OCI-LY7 (cell line): ENCODE measurements at regions not wholly inside any gene's neighbourhood (a gene's known extent, or its start where the extent isn't known, plus 50 kb on each side); places are given as distances from the start of the nearest gene placed in this dataset.

Source experiments
- BruUV-seq: library from RNA; stranded (reverse); fragments of 400-500 nt; replicated peaks from 2 replicates; lab custom pipeline; 2021; lab: Mats Ljungman, UMichigan
- CTCF ChIA-PET: fragments of 300-600 bp; sonication (Branson Sonifier 250); formaldehyde crosslinking; loops from one replicate; lab custom pipeline; 2022; ENCODE audit warnings: antibody characterized with exemption; ENCODE audit not compliant: unreplicated experiment; lab: Charles Lee
- POLR2A ChIA-PET: fragments of 300-600 bp; sonication (Branson Sonifier 250); formaldehyde crosslinking; loops from one replicate; lab custom pipeline; 2022; ENCODE audit warnings: antibody characterized with exemption; lab: Charles Lee
- DNase-seq: peaks from one replicate; pipeline ENCODE4 v3.0.0-alpha.2; 2015; ENCODE audit warnings: low spot score
- H2AFZ ChIP-seq: fragments of 200-600 bp; sonication (generic), shearing (Covaris generic); 2 replicates; pipeline ENCODE4 v1.6.1; 2014; ENCODE audit warnings: mild to moderate bottlenecking, antibody characterized with exemption, low read length, moderate library complexity
- H3K27ac ChIP-seq: fragments of 200-600 bp; sonication (generic); 2 replicates; pipeline ENCODE4 v1.5.1; 2014; ENCODE audit warnings: mixed run types, low read depth, mild to moderate bottlenecking, moderate library complexity, low read length, inconsistent platforms; ENCODE audit not compliant: poor library complexity, severe bottlenecking
- H3K36me3 ChIP-seq: fragments of 200-600 bp; sonication (generic); 2 replicates; pipeline ENCODE4 v1.6.1; 2014; ENCODE audit warnings: mild to moderate bottlenecking, antibody characterized with exemption, low read length, moderate library complexity, mixed read lengths; ENCODE audit not compliant: insufficient read depth
- H3K4me1 ChIP-seq: fragments of 200-600 bp; sonication (generic); 2 replicates; pipeline ENCODE4 v1.5.1; 2014; ENCODE audit warnings: mild to moderate bottlenecking, low read length; ENCODE audit not compliant: insufficient read depth, poor library complexity, severe bottlenecking
- H3K4me2 ChIP-seq: fragments of 200-600 bp; sonication (generic); 2 replicates; pipeline ENCODE4 v1.6.1; 2014; ENCODE audit warnings: mild to moderate bottlenecking, low read length
- H3K4me3 ChIP-seq: fragments of 200-600 bp; sonication (generic); 2 replicates; pipeline ENCODE4 v1.5.1; 2014; ENCODE audit warnings: mild to moderate bottlenecking, low read depth, low read length; ENCODE audit not compliant: poor library complexity, severe bottlenecking
- H3K79me2 ChIP-seq: fragments of 200-600 bp; sonication (generic); 2 replicates; pipeline ENCODE4 v1.6.1; 2016; ENCODE audit warnings: low read depth, mild to moderate bottlenecking, low read length, moderate library complexity, mixed read lengths; ENCODE audit not compliant: insufficient read depth
- H3K9me2 ChIP-seq: fragments of 200-600 bp; sonication (generic); 2 replicates; pipeline ENCODE4 v1.6.1; 2016; ENCODE audit warnings: mild to moderate bottlenecking, low read length, mixed read lengths; ENCODE audit not compliant: insufficient read depth
- H3K9me3 ChIP-seq: fragments of 200-600 bp; sonication (generic); 2 replicates; pipeline ENCODE4 v1.6.1; 2014; ENCODE audit warnings: mild to moderate bottlenecking, mixed run types, low read length, mixed read lengths
- H4K20me1 ChIP-seq: fragments of 200-600 bp; sonication (generic); 2 replicates; pipeline ENCODE4 v1.6.1; 2014; ENCODE audit warnings: mild to moderate bottlenecking, antibody characterized with exemption, low read length, moderate library complexity, mixed read lengths; ENCODE audit not compliant: insufficient read depth
- EZH2phosphoT487 ChIP-seq: fragments of 200-600 bp; sonication (generic); IDR thresholded peaks from 2 replicates; pipeline ENCODE4 v1.6.1; 2018; ENCODE audit warnings: low read depth, borderline replicate concordance, mild to moderate bottlenecking, mixed run types, antibody characterized with exemption, low read length, moderate library complexity, mixed read lengths
- intact Hi-C: fragments of 100-400 bp; cut with micrococcal nuclease; formaldehyde crosslinking; loops from one replicate; pipeline ENCODE4 v1.10.0; 2022; ENCODE audit not compliant: unreplicated experiment
- TF ChIP-seq, protein P1 (sequence below): fragments of 200-600 bp; sonication (generic); conservative IDR thresholded peaks from 2 replicates; pipeline ENCODE4 v1.5.1; 2014; ENCODE audit warnings: mild to moderate bottlenecking, antibody characterized with exemption, low read length, moderate library complexity, mixed read lengths

DNA sequence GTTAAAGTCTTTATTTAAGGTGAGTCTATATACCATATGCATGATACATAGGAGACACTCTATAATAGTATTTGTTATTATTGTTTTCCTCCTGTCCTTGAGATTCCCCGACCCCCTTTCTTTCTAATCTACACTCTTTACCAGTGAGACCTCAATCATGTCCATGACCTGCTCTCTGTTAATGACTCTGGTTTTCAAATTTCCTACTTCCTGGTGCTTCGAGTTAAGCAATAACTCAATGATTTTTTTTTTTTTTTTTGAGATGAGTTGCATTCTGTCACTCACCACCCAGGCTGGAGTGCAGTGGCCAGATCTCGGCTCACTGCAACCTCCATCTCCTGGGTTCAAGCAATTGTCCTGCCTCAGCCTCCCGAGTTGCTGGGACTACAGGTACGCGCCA, 574.6 kb upstream of the SLC35B3 start:
- DNase-seq: no peak
- Histone ChIP-seq H3K4me3 (no peak overlapping the region), H3K79me2 (no peaks in the 10 kb centered on the region), H3K4me2 (no peak overlapping the region), H3K27ac (no peak overlapping the region), H2AFZ (no peak overlapping the region), H3K36me3 (no peaks in the 10 kb centered on the region), H3K9me3 (no peaks in the 10 kb centered on the region), H3K4me1 (no peaks in the 10 kb centered on the region), H3K9me2 (no peaks in the 10 kb centered on the region), H4K20me1 (no peaks in the 10 kb centered on the region)
- CTCF ChIA-PET: no interaction called here
- intact Hi-C loops: no loop called here
- POLR2A ChIA-PET: no interaction called here
- BruUV-seq: no TSS peak
- TF ChIP-seq, protein P1, sequence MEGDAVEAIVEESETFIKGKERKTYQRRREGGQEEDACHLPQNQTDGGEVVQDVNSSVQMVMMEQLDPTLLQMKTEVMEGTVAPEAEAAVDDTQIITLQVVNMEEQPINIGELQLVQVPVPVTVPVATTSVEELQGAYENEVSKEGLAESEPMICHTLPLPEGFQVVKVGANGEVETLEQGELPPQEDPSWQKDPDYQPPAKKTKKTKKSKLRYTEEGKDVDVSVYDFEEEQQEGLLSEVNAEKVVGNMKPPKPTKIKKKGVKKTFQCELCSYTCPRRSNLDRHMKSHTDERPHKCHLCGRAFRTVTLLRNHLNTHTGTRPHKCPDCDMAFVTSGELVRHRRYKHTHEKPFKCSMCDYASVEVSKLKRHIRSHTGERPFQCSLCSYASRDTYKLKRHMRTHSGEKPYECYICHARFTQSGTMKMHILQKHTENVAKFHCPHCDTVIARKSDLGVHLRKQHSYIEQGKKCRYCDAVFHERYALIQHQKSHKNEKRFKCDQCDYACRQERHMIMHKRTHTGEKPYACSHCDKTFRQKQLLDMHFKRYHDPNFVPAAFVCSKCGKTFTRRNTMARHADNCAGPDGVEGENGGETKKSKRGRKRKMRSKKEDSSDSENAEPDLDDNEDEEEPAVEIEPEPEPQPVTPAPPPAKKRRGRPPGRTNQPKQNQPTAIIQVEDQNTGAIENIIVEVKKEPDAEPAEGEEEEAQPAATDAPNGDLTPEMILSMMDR: no peak
- no peak for TF ChIP-seq EZH2phosphoT487

DNA sequence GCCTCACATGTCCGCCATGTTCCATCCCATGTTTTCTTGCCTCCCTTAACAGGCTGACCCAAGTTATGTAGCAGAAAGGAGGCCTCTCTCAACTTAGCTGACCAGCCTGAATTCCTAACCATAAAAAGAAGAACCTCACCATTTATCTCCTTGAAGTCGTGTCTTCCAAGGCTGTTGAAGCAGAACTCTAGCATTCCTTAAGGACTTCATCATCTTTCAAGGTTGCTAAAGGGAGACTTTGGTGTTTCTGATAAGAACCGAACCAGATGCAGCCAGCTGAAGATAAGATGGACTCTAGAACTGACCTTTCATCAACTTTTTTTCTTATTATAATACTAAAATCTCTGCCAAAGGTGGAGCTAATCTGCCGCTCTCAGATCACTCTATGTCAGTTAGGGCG, 571.7 kb upstream of the SLC35B3 start:
- H3K4me2 ChIP-seq: no peak overlapping the region

DNA sequence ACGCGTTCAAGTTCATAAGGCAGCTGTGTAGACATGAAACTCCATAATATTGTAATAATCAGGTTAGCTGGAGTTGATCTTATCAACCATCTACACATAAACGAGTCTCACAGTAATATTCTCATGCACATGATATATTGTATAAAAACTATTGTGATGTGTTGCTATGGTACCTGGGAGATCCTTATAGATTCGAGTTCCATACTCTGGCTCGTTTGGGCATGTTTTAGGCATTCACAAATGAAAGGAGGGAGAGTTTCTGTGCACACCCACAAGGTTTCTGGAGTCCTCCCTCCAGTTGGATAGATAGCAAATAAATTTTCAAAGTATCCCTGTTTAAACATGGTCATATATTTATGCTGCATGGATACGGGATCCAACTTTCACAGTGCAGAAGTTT, 567.5 kb upstream of the SLC35B3 start:
- ChIA-PET CTCF (no interaction called here), POLR2A (no interaction called here)
- BruUV-seq: no TSS peak
- Histone ChIP-seq H3K4me2 (no peak overlapping the region), H3K27ac (no peak overlapping the region), H3K4me1 (no peaks in the 10 kb centered on the region), H3K4me3 (no peak overlapping the region), H2AFZ (no peak overlapping the region), H3K79me2 (no peaks in the 10 kb centered on the region), H3K9me3 (no peaks in the 10 kb centered on the region), H3K9me2 (no peaks in the 10 kb centered on the region), H3K36me3 (no peaks in the 10 kb centered on the region), H4K20me1 (no peaks in the 10 kb centered on the region)
- intact Hi-C loops: no loop called here
- no peak for TF ChIP-seq EZH2phosphoT487
- TF ChIP-seq, protein P1: no peak
- DNase-seq: no peak

More for the DNA sequence above, 571.7 kb upstream of the SLC35B3 start:
- H3K79me2 ChIP-seq: no peaks in the 10 kb centered on the region
- no peaks in the 10 kb centered on the region for H4K20me1 ChIP-seq
- no peak overlapping the region for H3K4me3 ChIP-seq
- intact Hi-C loops: no loop called here
- no peak for TF ChIP-seq EZH2phosphoT487
- TF ChIP-seq, protein P1: no peak
- CTCF ChIA-PET: no interaction called here
- POLR2A ChIA-PET: interaction anchor here (0.7 kb wide), 1 partner anchor 70 kb away, joined by 3 read pairs; no protein-coding TSS in a partner anchor
- no peaks in the 10 kb centered on the region for H3K4me1 ChIP-seq
- DNase-seq: no peak
- H3K27ac ChIP-seq: no peak overlapping the region
- no peaks in the 10 kb centered on the region for H3K9me2 ChIP-seq
- no peak overlapping the region for H2AFZ ChIP-seq
- H3K36me3 ChIP-seq: no peaks in the 10 kb centered on the region
- no peaks in the 10 kb centered on the region for H3K9me3 ChIP-seq
- BruUV-seq: no TSS peak
